Stimulated activated naive CD4-positive, alpha-beta T cell (primary cell): ENCODE measurements at regions not wholly inside any gene's neighbourhood (a gene's known extent, or its start where the extent isn't known, plus 50 kb on each side); places are given as distances from the start of the nearest gene placed in this dataset.
"Not testable (repeated sequence)": the region's sequence is repeated elsewhere in the genome, so short reads cannot be mapped to it uniquely, and the experiment has no call there.

Source experiments
- DNase-seq, 6 experiments: peaks; one replicate each; lab custom pipeline; 2025; lab: John Stamatoyannopoulos, UW

- DNase-seq = no peak
Measured at GRCh38 chr10:30531751-30532530, 97.6 kb downstream of the LYZL2 start.

GRCh38 chr10:30529373-30529998 is 95.5 kb downstream of the MAP3K8 start:
- DNase-seq = peak; percentile 42 to 96 (median 77)

GRCh38 chr10:30528429-30528786 is 94.4 kb downstream of the MAP3K8 start:
- DNase-seq = no peak

GRCh38 chr10:30527623-30528428 is 93.8 kb downstream of the MAP3K8 start:
- DNase-seq = no peak

GRCh38 chr10:30522661-30523078 is 88.7 kb downstream of the MAP3K8 start:
- not testable (repeated sequence) for DNase-seq

- no peak for DNase-seq
Measured at GRCh38 chr10:30518907-30519306, 84.9 kb downstream of the MAP3K8 start.
